ENCODE measurements at regions not wholly inside any gene's neighbourhood (a gene's known extent, or its start where the extent isn't known, plus 50 kb on each side); places are given as distances from the start of the nearest gene placed in this dataset.

GRCh38 chr4:100688368-100688767 lies 170.5 kb upstream of the EMCN start:
- TF ChIP-seq POLR2A (IDR thresholded peaks at IDR 0.05; ENCODE audit: low read length) (no peak), GATA1 (IDR thresholded peaks at IDR 0.05; ENCODE audit: low read depth, low read length) (no peak)

Measured in erythroblast (primary cell).